Left lung (tissue), 4 donors: ENCODE measurements at regions not wholly inside any gene's neighbourhood (a gene's known extent, or its start where the extent isn't known, plus 50 kb on each side); places are given as distances from the start of the nearest gene placed in this dataset.

Experiments used
- ATAC-seq: fragments of 200-7000 bp; cut with Tn5 transposase; one replicate; pipeline ENCODE4 v1.9.1; 2020; ENCODE audit warnings: moderate library complexity
- DNase-seq, 4 donors: peaks; one replicate each; pipeline ENCODE4 v3.0.0-alpha.2; 2013 to 2020
- H3K27ac ChIP-seq, 2 donors: fragments of 200-600 bp; sonication (generic) in 1 of 2; one replicate each; pipeline versions ENCODE4 v1.5.0 to v1.8.0; 2020 to 2021
- H3K27me3 ChIP-seq, 2 donors: fragments of 200-600 bp; sonication (generic) in 1 of 2; one replicate each; pipeline versions ENCODE4 v1.5.0 to v1.8.0; 2020 to 2021
- H3K36me3 ChIP-seq, 2 donors: fragments of 200-600 bp; sonication (generic) in 1 of 2; one replicate each; pipeline versions ENCODE4 v1.5.0 to v1.8.0; 2020 to 2021
- H3K4me1 ChIP-seq, 2 donors: fragments of 200-600 bp; one replicate each; pipeline ENCODE4 v1.8.0; 2021
- H3K4me3 ChIP-seq, 2 donors: fragments of 200-600 bp; sonication (generic) in 1 of 2; one replicate each; pipeline versions ENCODE4 v1.5.0 to v1.8.0; 2020 to 2021; ENCODE audit warnings: mild to moderate bottlenecking in 1 of 2
- H3K9me3 ChIP-seq, 2 donors: fragments of 200-600 bp; sonication (generic) in 1 of 2; one replicate each; pipeline versions ENCODE4 v1.5.0 to v1.8.0; 2020 to 2021
- CTCF ChIP-seq, 2 donors: fragments of 200-600 bp; sonication (generic) in 1 of 2; IDR thresholded peaks; one replicate each; pipeline versions ENCODE4 v1.5.0 to v1.8.0; 2021; ENCODE audit warnings: antibody characterized with exemption in 2 of 2
- intact Hi-C, 2 donors: fragments of 100-400 bp; cut with DNase I; formaldehyde crosslinking; loops; one replicate each; pipeline versions ENCODE4 v1.11.2 to v1.14.2; 2022
- donor health status: DM: no; HTN: yes; CAD: no.
- donor health status: DM: no; HTN: no; CAD: no.

GRCh38 chrX:142505839-142506238 lies 300.7 kb upstream of the MAGEC2 start:
- no peak overlapping the region for H3K4me3 ChIP-seq
- H3K9me3 ChIP-seq, result no peaks in the 10 kb centered on the region
- TF ChIP-seq CTCF (IDR thresholded peaks at IDR 0.05), result no peak
- no peak for DNase-seq
- intact Hi-C loops, result no loop called here
- H3K36me3 ChIP-seq, result no peaks in the 10 kb centered on the region
- ATAC-seq, result no peak
- H3K27ac ChIP-seq, result no peak overlapping the region
- no peaks in the 10 kb centered on the region for H3K27me3 ChIP-seq
- H3K4me1 ChIP-seq, result no peaks in the 10 kb centered on the region

GRCh38 chrX:142503967-142504643 lies 299.0 kb upstream of the MAGEC2 start:
- Histone ChIP-seq H3K27ac (no peak overlapping the region), H3K36me3 (no peaks in the 10 kb centered on the region), H3K4me1 (no peaks in the 10 kb centered on the region), H3K27me3 (no peaks in the 10 kb centered on the region), H3K9me3 (no peaks in the 10 kb centered on the region), H3K4me3 (no peak overlapping the region)
- intact Hi-C loops, result no loop called here
- no peak for TF ChIP-seq CTCF (IDR thresholded peaks at IDR 0.05)
- DNase-seq (no peak), ATAC-seq (no peak)

GRCh38 chrX:142502441-142502840 lies 297.4 kb upstream of the MAGEC2 start:
- intact Hi-C loops, result no loop called here

GRCh38 chrX:142499992-142500391 lies 294.9 kb upstream of the MAGEC2 start:
- TF ChIP-seq CTCF (IDR thresholded peaks at IDR 0.05), result no peak
- no peak for DNase-seq
- ATAC-seq, result no peak
- H3K4me3 ChIP-seq, result no peak overlapping the region
- H3K9me3 ChIP-seq, result no peaks in the 10 kb centered on the region
- H3K27me3 ChIP-seq, result no peaks in the 10 kb centered on the region
- H3K27ac ChIP-seq, result no peak overlapping the region
- no peaks in the 10 kb centered on the region for H3K36me3 ChIP-seq
- no peaks in the 10 kb centered on the region for H3K4me1 ChIP-seq
- intact Hi-C loops, result no loop called here

More at GRCh38 chrX:142502441-142502840, 297.4 kb upstream of the MAGEC2 start:
- ATAC-seq (no peak), DNase-seq (no peak)
- Histone ChIP-seq H3K4me1 (no peaks in the 10 kb centered on the region), H3K27me3 (no peaks in the 10 kb centered on the region), H3K27ac (no peak overlapping the region), H3K36me3 (no peaks in the 10 kb centered on the region), H3K9me3 (no peaks in the 10 kb centered on the region), H3K4me3 (no peak overlapping the region)
- TF ChIP-seq CTCF (IDR thresholded peaks at IDR 0.05), result no peak

GRCh38 chrX:142483965-142484364 lies 278.9 kb upstream of the MAGEC2 start:
- Histone ChIP-seq H3K27ac (no peak overlapping the region), H3K36me3 (no peaks in the 10 kb centered on the region), H3K27me3 (no peaks in the 10 kb centered on the region), H3K4me3 (no peak overlapping the region), H3K4me1 (no peaks in the 10 kb centered on the region), H3K9me3 (no peaks in the 10 kb centered on the region)
- intact Hi-C loops, result no loop called here
- DNase-seq (no peak), ATAC-seq (no peak)
- TF ChIP-seq CTCF (IDR thresholded peaks at IDR 0.05), result no peak
